HS-27A (cell line): ENCODE measurements at regions not wholly inside any gene's neighbourhood (a gene's known extent, or its start where the extent isn't known, plus 50 kb on each side); places are given as distances from the start of the nearest gene placed in this dataset.

ENCODE experiments used
- DNase-seq: peaks from one replicate; pipeline ENCODE4 v3.0.0-alpha.2; 2012; ENCODE audit warnings: low read depth, missing footprints

DNA sequence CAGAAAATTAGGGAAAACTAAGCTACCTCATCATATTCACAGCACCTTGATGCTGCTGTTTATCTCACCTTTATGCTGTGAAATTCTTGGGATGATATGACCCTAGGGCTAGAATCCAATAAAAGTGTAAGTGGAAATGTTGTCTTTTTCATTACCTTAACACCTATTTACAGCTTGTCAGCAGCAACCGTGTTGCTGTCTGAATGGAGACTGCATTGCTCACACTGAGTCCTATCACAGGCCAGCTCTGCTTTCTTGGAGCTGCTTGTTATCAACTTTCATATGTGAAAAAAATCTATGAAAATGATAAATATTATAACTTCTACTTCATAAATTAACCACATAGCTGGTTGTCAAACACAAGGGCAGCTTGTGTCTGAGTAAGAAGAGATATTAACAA lies 789.5 kb downstream of the TECRL start:
- DNase-seq = no peak

- no peak for DNase-seq
Observed at GRCh38 chr4:63618883-63619718, 790.1 kb downstream of the TECRL start.

DNA sequence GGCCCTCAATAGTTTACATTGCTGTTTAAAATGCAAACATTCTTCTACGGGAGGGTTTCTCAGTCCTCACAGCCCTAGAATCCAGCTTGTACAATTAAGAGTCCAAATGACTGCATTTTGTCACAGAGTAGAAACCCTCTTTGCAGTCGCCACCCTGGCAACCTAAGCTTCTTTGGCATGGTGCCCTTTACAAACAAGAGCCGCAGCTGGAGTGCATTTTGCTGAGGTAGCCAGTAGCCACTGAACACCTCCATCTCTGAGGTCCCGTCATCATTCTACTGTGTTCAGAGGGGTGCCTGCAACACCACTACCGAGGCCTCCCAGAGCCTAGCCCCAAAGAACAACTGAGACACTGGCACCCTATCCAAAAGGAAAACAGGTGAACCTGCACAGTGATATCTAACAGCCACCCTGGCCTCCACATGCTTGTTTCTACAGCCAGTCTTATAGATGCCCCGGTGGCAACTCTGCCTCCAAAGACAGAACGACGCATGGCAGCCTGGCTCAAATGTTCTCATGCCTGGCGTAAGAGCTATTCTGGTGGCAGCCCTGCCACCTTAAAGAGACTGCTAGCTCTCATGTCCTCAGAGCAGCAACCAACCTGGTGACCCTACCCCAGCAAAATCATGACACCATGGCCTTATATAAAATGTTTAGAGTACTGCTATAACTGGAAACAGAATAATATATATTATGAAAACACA lies 801.9 kb downstream of the TECRL start:
- DNase-seq = no peak

GRCh38 chr4:63589796-63590195 lies 819.5 kb downstream of the TECRL start:
- no peak for DNase-seq

GRCh38 chr4:63583561-63583960 lies 825.7 kb downstream of the TECRL start:
- no peak for DNase-seq

DNA sequence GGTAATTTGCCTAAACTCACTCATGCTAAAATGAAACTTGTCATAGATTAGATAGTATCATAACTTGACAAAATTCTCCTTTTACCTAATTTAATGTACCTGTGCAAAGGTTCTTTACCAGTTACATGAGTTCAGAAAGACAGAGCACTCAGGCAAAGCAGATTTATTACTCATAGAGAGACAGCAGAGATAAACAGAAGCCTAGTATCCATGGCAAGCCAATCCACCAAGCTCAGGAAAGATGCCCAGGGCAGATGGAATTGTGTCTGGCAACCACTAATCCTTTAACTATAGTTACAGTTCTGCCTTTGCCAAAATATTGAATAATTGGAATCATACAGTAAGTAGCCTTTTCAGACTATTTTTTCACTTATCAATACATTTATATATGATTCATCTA lies 826.2 kb downstream of the TECRL start:
- DNase-seq = no peak

- no peak for DNase-seq
Observed at GRCh38 chr4:63580796-63581475, 828.3 kb downstream of the TECRL start.

DNA sequence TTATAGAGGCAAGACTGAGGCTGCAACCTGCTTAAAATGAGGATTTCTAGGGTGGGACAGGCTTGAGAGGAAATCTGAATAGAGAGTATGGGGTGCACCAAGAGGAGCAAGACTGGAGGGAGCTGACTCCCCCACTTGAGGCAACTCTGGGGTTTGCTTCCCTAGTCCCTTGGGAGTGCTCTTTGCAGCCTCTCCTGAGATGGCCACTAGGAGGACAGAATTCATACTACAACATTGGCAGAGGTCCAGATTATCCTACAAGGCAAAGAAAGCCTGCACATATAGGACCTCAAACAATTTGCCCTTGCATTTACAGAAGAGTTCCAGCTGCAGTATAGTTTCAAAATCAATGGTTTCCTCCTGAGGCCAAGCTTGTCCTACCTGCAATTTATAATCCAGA lies 830.9 kb downstream of the TECRL start:
- DNase-seq = no peak

DNA sequence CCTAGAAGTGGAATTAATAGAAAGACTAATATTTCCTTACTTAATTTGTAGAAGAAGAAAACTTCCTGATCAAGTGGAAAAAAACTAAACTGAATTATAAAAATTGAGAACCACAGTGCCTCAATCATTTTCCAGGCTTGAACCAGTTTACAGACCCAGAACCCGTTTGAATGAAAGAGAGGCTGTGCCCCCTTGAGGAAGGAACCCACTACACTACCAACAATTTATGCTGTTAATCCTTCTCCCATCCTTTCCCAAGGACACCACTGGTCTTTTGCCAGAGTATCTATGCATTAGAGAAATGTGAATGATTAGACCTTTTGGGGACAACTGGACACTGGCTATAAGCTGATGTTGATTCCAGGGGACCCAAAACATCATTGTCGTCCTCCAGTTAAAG lies 842.6 kb downstream of the TECRL start:
- DNase-seq = no peak

GRCh38 chr4:63563288-63564014 lies 845.8 kb downstream of the TECRL start:
- DNase-seq = no peak

DNA sequence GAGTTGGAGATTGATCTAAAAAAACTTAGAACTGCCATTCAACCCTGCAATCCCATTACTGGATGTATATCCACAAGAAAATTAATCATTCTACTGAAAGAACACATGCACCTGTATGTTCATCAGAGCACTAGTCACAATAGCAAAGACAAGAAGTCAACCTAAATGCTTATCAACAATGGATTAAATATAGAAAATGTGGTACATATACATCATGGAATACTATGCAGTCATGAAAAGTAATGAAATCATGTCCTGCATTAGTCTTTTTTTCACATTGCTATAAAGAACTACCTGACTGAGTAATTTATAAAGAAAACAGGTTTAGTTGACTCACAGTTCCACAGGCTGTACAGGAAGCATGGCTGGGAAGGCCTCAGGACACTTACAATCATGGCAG lies 850.5 kb downstream of the TECRL start:
- DNase-seq = no peak

DNA sequence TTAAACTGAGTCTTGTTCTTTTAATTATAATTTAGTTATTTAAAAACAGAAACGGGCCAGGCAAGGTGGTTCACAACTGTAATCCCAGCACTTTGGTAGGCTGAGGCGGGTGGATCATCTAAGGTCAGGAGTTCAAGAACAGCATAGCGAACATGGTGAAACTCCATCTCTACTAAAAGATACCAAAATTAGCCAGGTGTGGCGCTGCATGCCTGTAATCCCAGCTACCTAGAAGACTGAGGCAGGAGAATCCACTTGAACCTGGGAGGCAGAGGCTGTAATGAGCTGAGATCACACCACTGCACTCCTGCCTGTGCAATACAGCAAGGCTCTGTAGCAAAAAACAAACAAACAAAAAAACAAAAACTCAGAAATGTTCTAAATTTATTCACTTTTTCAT lies 852.9 kb downstream of the TECRL start:
- DNase-seq = no peak

DNA sequence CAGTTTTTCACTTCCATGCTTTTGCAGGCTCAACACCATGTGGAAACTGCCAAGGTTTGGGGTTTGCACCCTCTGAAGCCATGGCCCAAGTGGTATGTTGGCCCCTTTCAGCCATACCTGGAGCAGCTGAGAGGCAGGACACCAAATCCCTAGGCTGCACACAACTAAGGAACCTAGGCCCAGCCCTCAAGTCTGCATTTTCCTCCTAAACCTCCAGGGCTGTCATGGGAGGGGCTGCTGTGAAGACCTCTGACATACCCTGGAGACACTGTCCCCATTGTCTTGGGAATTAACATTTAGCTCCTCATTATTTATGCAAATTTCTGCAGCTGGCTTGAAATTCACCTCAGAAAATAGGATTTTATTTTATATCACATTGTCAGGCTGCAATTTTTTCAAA lies 856.1 kb downstream of the TECRL start:
- DNase-seq = no peak

- DNase-seq = no peak
Observed at GRCh38 chr4:63541828-63542227, 867.4 kb downstream of the TECRL start.

- no peak for DNase-seq
Observed at GRCh38 chr4:63529581-63530337, 879.5 kb downstream of the TECRL start.

GRCh38 chr4:63528256-63528991 lies 880.8 kb downstream of the TECRL start:
- no peak for DNase-seq

DNA sequence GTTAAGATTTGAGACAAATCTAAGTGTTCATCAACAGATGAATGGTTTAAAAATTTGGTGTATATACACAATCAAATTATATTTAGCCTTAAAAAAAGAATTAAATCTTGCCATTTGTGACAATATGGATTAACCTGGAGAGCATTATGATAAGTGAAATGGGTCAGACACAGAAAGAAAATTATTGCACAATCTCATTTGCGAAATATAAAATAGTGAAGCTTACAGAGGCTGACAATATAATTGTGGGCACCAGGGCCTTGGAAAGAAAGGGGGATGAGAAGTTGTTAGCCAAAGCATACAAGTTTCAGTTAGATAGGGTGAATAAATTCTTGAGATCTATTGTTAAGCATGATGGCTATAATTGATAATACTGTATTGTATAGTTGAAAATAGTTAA lies 883.0 kb downstream of the TECRL start:
- DNase-seq = no peak

GRCh38 chr4:63524764-63525163 lies 884.5 kb downstream of the TECRL start:
- DNase-seq = no peak

GRCh38 chr4:63505714-63506460 lies 903.4 kb downstream of the TECRL start:
- DNase-seq = no peak

GRCh38 chr4:63493265-63493664 lies 916.0 kb downstream of the TECRL start:
- no peak for DNase-seq
